NCI-H748 (cell line): ENCODE measurements at regions not wholly inside any gene's neighbourhood (a gene's known extent, or its start where the extent isn't known, plus 50 kb on each side); places are given as distances from the start of the nearest gene placed in this dataset.
"Not testable (repeated sequence)": the region's sequence is repeated elsewhere in the genome, so short reads cannot be mapped to it uniquely, and the experiment has no call there.

Experiments used
- DNase-seq: peaks from one replicate; lab custom pipeline; 2025; ENCODE audit not compliant: unreplicated experiment; lab: John Stamatoyannopoulos, UW

GRCh38 chr18:46179306-46179705 is 75.1 kb downstream of the HAUS1 start:
- DNase-seq = no peak

- DNase-seq = no peak
Measured at GRCh38 chr18:46182633-46183358, 78.6 kb downstream of the HAUS1 start.

GRCh38 chr18:46184296-46184695 is 80.1 kb downstream of the HAUS1 start:
- not testable (repeated sequence) for DNase-seq

- DNase-seq = no peak
Measured at GRCh38 chr18:46184727-46185126, 80.5 kb downstream of the HAUS1 start.

GRCh38 chr18:46190667-46191066 is 86.5 kb downstream of the HAUS1 start:
- no peak for DNase-seq

GRCh38 chr18:46196627-46197243 is 92.5 kb downstream of the HAUS1 start:
- DNase-seq = no peak

- DNase-seq = no peak
Measured at GRCh38 chr18:46199515-46200147, 95.4 kb downstream of the HAUS1 start.

GRCh38 chr18:46200178-46201055 is 96.2 kb downstream of the HAUS1 start:
- not testable (repeated sequence) for DNase-seq

- no peak for DNase-seq
Measured at GRCh38 chr18:46204143-46204542, 100.0 kb downstream of the HAUS1 start.

- no peak for DNase-seq
Measured at GRCh38 chr18:46207985-46208384, 103.8 kb downstream of the HAUS1 start.

- DNase-seq = no peak
Measured at GRCh38 chr18:46209161-46209560, 105.0 kb downstream of the HAUS1 start.

- no peak for DNase-seq
Measured at GRCh38 chr18:46211816-46212215, 107.6 kb downstream of the HAUS1 start.

GRCh38 chr18:46212398-46212797 is 108.2 kb downstream of the HAUS1 start:
- no peak for DNase-seq

GRCh38 chr18:46213295-46213694 is 109.1 kb downstream of the HAUS1 start:
- no peak for DNase-seq

GRCh38 chr18:46214435-46214834 is 110.2 kb downstream of the HAUS1 start:
- DNase-seq = no peak

- DNase-seq = no peak
Measured at GRCh38 chr18:46215902-46216723, 111.9 kb downstream of the HAUS1 start.

GRCh38 chr18:46220116-46220515 is 115.9 kb downstream of the HAUS1 start:
- no peak for DNase-seq

- no peak for DNase-seq
Measured at GRCh38 chr18:46222093-46222492, 117.9 kb downstream of the HAUS1 start.

GRCh38 chr18:46222710-46223360 is 118.7 kb downstream of the HAUS1 start:
- no peak for DNase-seq

- DNase-seq = no peak
Measured at GRCh38 chr18:46224181-46224775, 120.1 kb downstream of the HAUS1 start.
